NB4 (cell line): ENCODE measurements at regions not wholly inside any gene's neighbourhood (a gene's known extent, or its start where the extent isn't known, plus 50 kb on each side); places are given as distances from the start of the nearest gene placed in this dataset.

Source experiments
- DNase-seq: peaks from one replicate; pipeline ENCODE4 v3.0.0; 2010; ENCODE audit warnings: low read depth
- H3K4me3 ChIP-seq: one replicate; pipeline ENCODE4 v1.5.1; 2011; ENCODE audit warnings: mild to moderate bottlenecking, low read depth, low read length, moderate library complexity
- MYC ChIP-seq: IDR thresholded peaks from 2 replicates; pipeline ENCODE4 v1.6.1; 2011; ENCODE audit warnings: low read depth, low read length
- POLR2A ChIP-seq: IDR thresholded peaks from 2 replicates; pipeline ENCODE4 v1.6.1; 2011; ENCODE audit warnings: mild to moderate bottlenecking; ENCODE audit not compliant: insufficient read length; ENCODE audit errors: extremely low read depth
- TF ChIP-seq, protein P1 (sequence below): IDR thresholded peaks from 2 replicates; pipeline ENCODE4 v1.6.1; 2011; ENCODE audit warnings: low read depth, low read length
- TF ChIP-seq, protein P2 (sequence below): IDR thresholded peaks from one replicate; pipeline ENCODE4 v1.5.1; 2012; ENCODE audit warnings: low read depth, low read length

DNA sequence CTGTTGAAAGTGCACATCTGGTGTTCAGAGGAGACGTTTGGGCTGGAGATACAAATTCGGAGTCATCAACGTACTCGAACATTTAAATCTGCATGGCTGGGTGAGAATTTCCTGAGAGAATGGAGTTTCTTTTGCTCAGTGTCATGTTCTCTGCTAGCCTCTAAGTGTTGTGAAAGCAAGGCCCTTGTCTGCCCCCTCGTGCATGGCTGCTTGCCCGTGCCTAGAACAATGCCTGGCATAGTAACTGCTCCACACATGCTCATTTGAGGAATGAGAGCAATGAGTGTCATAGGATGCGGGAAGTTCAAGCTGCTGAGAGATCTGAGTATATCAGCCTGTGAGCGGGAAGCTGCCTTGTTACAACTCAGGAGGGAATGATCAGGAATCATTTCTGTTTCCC, 171.1 kb upstream of the CSF3R start:
- TF ChIP-seq MYC (no peak), POLR2A (no peak)
- TF ChIP-seq, protein P1, sequence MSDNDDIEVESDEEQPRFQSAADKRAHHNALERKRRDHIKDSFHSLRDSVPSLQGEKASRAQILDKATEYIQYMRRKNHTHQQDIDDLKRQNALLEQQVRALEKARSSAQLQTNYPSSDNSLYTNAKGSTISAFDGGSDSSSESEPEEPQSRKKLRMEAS, result no peak
- no peak overlapping the region for H3K4me3 ChIP-seq
- peak; percentile 21 for DNase-seq

DNA sequence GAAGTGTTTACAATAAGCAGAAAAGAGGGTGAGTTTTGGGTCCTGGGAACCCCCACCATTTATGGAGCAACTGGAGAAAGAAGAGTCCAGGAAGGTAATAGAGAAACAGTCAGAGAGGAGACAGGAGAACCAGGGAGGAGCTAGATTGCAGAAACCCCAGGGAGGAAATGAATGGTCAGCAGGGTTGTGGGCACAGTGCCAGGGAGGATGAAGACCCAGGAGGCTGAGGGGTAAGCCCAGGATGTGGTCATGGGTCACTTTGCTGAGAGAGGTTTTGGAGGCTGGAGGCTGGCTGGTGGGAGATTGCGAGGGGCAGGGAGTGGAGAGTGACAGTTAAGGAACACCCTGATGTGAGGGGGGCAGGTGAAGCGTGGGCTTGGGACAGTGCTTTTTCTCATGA, 169.9 kb upstream of the CSF3R start:
- TF ChIP-seq POLR2A (no peak), MYC (no peak)
- TF ChIP-seq, protein P2, sequence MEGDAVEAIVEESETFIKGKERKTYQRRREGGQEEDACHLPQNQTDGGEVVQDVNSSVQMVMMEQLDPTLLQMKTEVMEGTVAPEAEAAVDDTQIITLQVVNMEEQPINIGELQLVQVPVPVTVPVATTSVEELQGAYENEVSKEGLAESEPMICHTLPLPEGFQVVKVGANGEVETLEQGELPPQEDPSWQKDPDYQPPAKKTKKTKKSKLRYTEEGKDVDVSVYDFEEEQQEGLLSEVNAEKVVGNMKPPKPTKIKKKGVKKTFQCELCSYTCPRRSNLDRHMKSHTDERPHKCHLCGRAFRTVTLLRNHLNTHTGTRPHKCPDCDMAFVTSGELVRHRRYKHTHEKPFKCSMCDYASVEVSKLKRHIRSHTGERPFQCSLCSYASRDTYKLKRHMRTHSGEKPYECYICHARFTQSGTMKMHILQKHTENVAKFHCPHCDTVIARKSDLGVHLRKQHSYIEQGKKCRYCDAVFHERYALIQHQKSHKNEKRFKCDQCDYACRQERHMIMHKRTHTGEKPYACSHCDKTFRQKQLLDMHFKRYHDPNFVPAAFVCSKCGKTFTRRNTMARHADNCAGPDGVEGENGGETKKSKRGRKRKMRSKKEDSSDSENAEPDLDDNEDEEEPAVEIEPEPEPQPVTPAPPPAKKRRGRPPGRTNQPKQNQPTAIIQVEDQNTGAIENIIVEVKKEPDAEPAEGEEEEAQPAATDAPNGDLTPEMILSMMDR, result no peak
- TF ChIP-seq, protein P1, result no peak
- no peak overlapping the region for H3K4me3 ChIP-seq
- DNase-seq, result peak; percentile 41

DNA sequence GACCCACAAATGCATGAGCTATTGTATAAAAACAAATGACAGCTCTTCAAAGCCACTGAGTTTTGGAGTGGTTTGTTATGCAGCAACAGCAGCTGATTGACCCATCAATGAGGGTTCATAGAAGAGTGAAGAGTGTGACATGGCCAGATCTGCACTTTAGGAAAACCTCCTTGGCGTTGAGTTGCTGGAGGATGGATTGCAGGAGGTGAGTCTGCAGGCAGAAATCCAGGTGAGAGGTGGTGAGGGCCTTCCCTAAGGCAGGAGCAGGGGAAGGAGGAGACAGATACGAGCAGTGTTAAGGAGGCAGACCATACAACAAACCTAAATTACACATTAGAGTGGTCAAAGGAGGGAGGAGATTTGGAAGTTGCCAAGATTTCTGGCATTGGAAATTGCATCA, 169.3 kb upstream of the CSF3R start:
- DNase-seq, result no peak
- no peak overlapping the region for H3K4me3 ChIP-seq
- no peak for TF ChIP-seq POLR2A
- TF ChIP-seq, protein P1, result no peak
- TF ChIP-seq, protein P2, result no peak
- TF ChIP-seq MYC, result no peak

DNA sequence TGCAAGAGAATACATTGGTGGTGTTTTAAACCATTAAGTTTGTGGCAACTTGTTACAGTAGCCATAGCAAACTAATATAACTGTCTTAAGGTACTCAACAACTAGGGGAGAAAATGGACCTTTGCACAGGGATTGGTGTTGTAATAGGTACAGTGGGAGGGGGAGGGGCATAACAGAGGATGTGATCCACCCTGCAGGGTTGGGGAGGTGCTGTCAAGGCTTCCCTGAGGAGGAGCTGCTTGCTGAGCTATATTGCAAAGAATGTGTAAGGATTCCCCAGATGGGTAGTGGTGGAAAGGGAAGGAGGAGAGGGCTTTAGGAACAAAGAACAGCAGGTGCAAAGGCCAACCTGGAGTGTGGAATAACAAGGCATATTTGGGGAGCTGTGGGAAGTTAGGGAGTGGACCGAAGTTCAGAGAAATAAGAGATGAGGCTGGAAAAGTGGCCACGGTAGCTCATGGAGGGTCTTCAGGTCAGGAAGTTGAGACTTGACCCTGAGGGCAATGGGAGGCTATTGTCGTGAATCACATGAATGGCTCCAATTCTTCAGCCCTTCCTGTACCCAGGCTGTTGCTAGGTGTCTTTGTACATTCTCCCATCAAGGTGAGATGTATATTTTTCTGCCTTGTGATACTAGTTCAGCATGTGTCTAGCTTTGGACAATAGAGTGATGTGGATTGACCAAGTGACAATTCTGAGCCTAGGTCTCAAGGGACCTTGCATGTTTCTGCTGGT, 168.6 kb upstream of the CSF3R start:
- no peak for DNase-seq
- no peak overlapping the region for H3K4me3 ChIP-seq
- TF ChIP-seq, protein P2, result no peak
- TF ChIP-seq POLR2A (no peak), MYC (no peak)
- TF ChIP-seq, protein P1, result no peak

DNA sequence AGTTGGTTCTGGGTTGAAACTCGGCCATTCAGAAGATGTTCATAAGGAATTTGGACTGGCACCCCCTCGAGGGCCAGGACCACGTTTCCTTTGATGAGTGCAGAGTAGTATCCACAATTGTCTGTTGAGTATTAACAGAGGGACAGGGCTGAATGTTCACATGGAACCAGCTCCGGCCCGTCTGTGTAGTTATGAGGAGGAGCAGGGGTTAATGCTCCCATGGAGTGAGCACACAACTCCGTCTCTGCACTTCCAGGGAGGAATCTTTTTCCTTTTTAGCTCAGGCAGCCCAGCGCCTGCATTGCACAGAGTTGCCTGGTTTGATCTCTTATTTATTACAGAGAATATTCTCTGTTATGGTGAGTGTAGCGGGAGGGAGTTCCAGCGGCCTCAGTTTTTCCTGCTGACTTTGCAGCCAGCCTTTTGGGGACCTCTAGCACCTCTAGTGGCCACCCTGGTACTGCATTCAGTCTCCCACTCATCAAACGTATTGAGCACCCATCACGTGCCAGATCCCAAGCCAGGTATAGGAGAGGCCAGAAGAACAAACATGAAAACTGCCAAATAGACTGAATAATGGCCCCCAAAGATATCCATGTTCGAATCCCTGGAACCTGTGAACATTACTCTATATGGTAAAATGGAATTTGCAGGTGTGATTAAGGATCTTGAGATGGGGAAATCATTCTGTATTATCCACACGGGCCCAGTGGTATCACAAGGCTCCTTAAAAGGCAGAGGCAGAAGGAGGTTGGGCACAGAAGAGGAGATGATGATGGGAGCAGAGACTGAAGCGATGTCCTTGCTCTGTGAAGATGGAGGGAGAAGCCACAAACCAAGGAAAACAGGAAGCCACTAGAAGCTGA, 167.7 kb upstream of the CSF3R start:
- TF ChIP-seq, protein P2, result peak; percentile 93
- TF ChIP-seq MYC (no peak), POLR2A (no peak)
- TF ChIP-seq, protein P1, result no peak
- DNase-seq, result peak; percentile 44
- no peak overlapping the region for H3K4me3 ChIP-seq

DNA sequence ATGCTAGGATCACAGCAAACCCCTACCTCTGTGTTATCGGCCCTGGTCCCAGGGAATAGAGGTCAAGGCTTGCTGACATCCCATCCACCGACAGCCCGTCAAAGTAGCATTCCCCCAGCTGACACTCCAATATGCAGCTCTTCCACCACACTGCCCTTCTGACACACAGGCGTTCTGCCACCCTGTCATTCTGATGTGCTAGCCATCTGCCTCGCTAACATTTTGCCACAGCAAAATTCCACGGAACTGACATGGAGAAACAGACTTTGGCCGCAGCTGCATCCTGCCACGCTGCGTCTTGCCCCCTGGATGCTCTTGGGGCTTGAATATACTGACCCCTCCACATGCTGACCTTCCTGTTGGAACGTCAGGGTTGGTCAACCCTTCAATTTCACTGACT, 163.2 kb upstream of the CSF3R start:
- no peak overlapping the region for H3K4me3 ChIP-seq
- no peak for DNase-seq
- TF ChIP-seq, protein P1, result no peak
- TF ChIP-seq MYC (no peak), POLR2A (no peak)
- TF ChIP-seq, protein P2, result no peak
